K562 (cell line): ENCODE measurements at regions not wholly inside any gene's neighbourhood (a gene's known extent, or its start where the extent isn't known, plus 50 kb on each side); places are given as distances from the start of the nearest gene placed in this dataset.

Source experiments
- BMI1 ChIP-seq: fragments of 150-350 bp; IDR thresholded peaks from 2 replicates; pipeline ENCODE4 v1.6.1; 2014; ENCODE audit warnings: low read length
- HSF4 ChIP-seq: fragments of 250-450 bp; sonication (Bioruptor Pico); IDR thresholded peaks from 2 replicates; pipeline ENCODE4 v2.1.2; 2022; ENCODE audit warnings: mild to moderate bottlenecking, moderate library complexity, borderline replicate concordance
- MTF1 ChIP-seq: fragments of 250-450 bp; sonication (Bioruptor Pico); IDR thresholded peaks from 2 replicates; pipeline ENCODE4 v1.9.0; 2021; ENCODE audit warnings: moderate library complexity, mild to moderate bottlenecking, inconsistent platforms, borderline replicate concordance
- SNIP1 ChIP-seq: fragments of 450-650 bp; IDR thresholded peaks from 2 replicates; pipeline ENCODE4 v1.7.1; 2017; ENCODE audit warnings: low read depth, mild to moderate bottlenecking
- TBL1XR1 ChIP-seq, 2 experiments: IDR thresholded peaks; 2 replicates each; pipeline ENCODE4 v1.6.1; 2012; ENCODE audit warnings: improper control_type of control experiment in 2 of 2, low read length in 2 of 2, mild to moderate bottlenecking in 1 of 2
- ZC3H4 ChIP-seq: sonication (generic); formaldehyde crosslinking; IDR thresholded peaks from 2 replicates; pipeline ENCODE4 v1.9.0; 2021; ENCODE audit warnings: missing genetic modification reagents, borderline replicate concordance
- ZKSCAN8 ChIP-seq: fragments of 200-800 bp; sonication (Bioruptor generic); IDR thresholded peaks from 2 replicates; pipeline ENCODE4 v1.6.1; 2016; ENCODE audit warnings: missing genetic modification characterization, missing compliant biosample characterization
- ZNF134 ChIP-seq: fragments of 250-450 bp; sonication (Bioruptor Pico); conservative IDR thresholded peaks from 2 replicates; pipeline ENCODE4 v1.4.0; 2020
- ZNF3 ChIP-seq: fragments of 250-450 bp; sonication (Bioruptor Pico); IDR thresholded peaks from 2 replicates; pipeline ENCODE4 v1.5.0; 2021; ENCODE audit warnings: mild to moderate bottlenecking, moderate library complexity
- ZNF408 ChIP-seq: fragments of 250-450 bp; sonication (Bioruptor Pico); IDR thresholded peaks from 2 replicates; pipeline ENCODE4 v1.4.0; 2020; ENCODE audit warnings: low read depth, mild to moderate bottlenecking, moderate library complexity
- ZNF551 ChIP-seq: fragments of 250-450 bp; sonication (Bioruptor Pico); IDR thresholded peaks from 2 replicates; pipeline ENCODE4 v1.5.0; 2021; ENCODE audit warnings: mild to moderate bottlenecking, moderate library complexity
- ZNF764 ChIP-seq: fragments of 250-450 bp; sonication (Bioruptor Pico); IDR thresholded peaks from 2 replicates; pipeline ENCODE4 v1.4.0; 2020; ENCODE audit warnings: low read depth, mild to moderate bottlenecking, moderate library complexity
- TF ChIP-seq, protein P1 (sequence below): fragments of 250-450 bp; sonication (Bioruptor Pico); IDR thresholded peaks from 2 replicates; pipeline ENCODE4 v1.8.0; 2022; ENCODE audit warnings: moderate library complexity, mild to moderate bottlenecking, inconsistent platforms
- TF ChIP-seq, protein P2 (sequence below): sonication (generic); formaldehyde crosslinking; IDR thresholded peaks from 2 replicates; pipeline ENCODE4 v1.8.1; 2023; ENCODE audit warnings: mild to moderate bottlenecking, missing genetic modification reagents
- TF ChIP-seq, protein P3 (sequence below): fragments of 250-450 bp; sonication (Bioruptor Pico); IDR thresholded peaks from 2 replicates; pipeline ENCODE4 v1.4.0; 2020; ENCODE audit warnings: mild to moderate bottlenecking, moderate library complexity, borderline replicate concordance
- TF ChIP-seq, protein P4 (sequence below): sonication (generic); formaldehyde crosslinking; IDR thresholded peaks from 2 replicates; pipeline ENCODE4 v1.8.1; 2023; ENCODE audit warnings: mild to moderate bottlenecking, missing genetic modification reagents, moderate library complexity
- TF ChIP-seq, protein P5 (sequence below): sonication (generic); formaldehyde crosslinking; IDR thresholded peaks from 2 replicates; pipeline ENCODE4 v1.5.0; 2020; ENCODE audit warnings: missing genetic modification reagents
- TF ChIP-seq, protein P6 (sequence below): fragments of 250-450 bp; sonication (Bioruptor Pico); IDR thresholded peaks from 2 replicates; pipeline ENCODE4 v1.5.0; 2021

DNA sequence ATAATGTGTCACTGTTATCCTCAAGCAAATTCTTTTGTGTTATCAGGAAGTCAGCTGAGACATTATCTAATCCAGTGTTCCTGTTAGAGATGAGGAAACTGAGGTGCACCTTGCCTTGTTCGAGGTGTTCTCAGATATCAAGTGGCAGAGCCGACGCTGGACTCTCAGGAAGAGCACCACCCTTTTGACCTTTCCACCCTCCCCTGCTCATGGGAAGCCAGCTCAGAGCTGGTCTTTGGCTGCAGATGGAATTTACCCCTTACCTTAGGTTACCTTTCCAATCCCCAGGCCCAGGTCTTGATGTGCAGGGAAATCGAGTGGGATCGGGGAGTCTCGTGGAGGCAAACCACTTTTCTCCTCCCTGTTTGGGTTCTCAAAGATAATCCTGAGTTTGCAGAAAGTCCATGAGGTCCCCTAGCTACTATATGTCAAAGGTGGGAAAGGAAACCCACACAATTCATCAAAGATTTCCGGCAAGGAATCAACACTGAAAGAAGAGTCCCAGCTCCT is 62.9 kb upstream of the PIM1 start (continued):
- TF ChIP-seq ZNF408 (CRISPR knock-in tag) (no peak), ZC3H4 (CRISPR knock-in tag) (no peak), MTF1 (CRISPR knock-in tag) (peak; percentile 37; the same call in 1 of the 2 replicates), TBL1XR1 (IDR thresholded peaks at IDR 0.05; ENCODE audit: low read length in 2 of 2) (no peak), ZNF764 (no peak), ZNF551 (CRISPR knock-in tag) (no peak), ZNF134 (CRISPR knock-in tag) (no peak), SNIP1 (no peak), HSF4 (CRISPR knock-in tag) (0 out of 2 replicates have a peak, but pooled peaks have one; percentile 9), ZNF3 (no peak), ZKSCAN8 (CRISPR knock-in tag) (no peak), BMI1 (no peak)
- TF ChIP-seq, protein P1, sequence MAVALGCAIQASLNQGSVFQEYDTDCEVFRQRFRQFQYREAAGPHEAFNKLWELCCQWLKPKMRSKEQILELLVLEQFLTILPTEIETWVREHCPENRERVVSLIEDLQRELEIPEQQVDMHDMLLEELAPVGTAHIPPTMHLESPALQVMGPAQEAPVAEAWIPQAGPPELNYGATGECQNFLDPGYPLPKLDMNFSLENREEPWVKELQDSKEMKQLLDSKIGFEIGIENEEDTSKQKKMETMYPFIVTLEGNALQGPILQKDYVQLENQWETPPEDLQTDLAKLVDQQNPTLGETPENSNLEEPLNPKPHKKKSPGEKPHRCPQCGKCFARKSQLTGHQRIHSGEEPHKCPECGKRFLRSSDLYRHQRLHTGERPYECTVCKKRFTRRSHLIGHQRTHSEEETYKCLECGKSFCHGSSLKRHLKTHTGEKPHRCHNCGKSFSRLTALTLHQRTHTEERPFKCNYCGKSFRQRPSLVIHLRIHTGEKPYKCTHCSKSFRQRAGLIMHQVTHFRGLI (CRISPR knock-in tag): no peak
- TF ChIP-seq, protein P2, sequence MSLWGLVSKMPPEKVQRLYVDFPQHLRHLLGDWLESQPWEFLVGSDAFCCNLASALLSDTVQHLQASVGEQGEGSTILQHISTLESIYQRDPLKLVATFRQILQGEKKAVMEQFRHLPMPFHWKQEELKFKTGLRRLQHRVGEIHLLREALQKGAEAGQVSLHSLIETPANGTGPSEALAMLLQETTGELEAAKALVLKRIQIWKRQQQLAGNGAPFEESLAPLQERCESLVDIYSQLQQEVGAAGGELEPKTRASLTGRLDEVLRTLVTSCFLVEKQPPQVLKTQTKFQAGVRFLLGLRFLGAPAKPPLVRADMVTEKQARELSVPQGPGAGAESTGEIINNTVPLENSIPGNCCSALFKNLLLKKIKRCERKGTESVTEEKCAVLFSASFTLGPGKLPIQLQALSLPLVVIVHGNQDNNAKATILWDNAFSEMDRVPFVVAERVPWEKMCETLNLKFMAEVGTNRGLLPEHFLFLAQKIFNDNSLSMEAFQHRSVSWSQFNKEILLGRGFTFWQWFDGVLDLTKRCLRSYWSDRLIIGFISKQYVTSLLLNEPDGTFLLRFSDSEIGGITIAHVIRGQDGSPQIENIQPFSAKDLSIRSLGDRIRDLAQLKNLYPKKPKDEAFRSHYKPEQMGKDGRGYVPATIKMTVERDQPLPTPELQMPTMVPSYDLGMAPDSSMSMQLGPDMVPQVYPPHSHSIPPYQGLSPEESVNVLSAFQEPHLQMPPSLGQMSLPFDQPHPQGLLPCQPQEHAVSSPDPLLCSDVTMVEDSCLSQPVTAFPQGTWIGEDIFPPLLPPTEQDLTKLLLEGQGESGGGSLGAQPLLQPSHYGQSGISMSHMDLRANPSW (CRISPR knock-in tag): 0 out of 2 replicates have a peak, but pooled peaks have one; percentile 29
- TF ChIP-seq, protein P3, sequence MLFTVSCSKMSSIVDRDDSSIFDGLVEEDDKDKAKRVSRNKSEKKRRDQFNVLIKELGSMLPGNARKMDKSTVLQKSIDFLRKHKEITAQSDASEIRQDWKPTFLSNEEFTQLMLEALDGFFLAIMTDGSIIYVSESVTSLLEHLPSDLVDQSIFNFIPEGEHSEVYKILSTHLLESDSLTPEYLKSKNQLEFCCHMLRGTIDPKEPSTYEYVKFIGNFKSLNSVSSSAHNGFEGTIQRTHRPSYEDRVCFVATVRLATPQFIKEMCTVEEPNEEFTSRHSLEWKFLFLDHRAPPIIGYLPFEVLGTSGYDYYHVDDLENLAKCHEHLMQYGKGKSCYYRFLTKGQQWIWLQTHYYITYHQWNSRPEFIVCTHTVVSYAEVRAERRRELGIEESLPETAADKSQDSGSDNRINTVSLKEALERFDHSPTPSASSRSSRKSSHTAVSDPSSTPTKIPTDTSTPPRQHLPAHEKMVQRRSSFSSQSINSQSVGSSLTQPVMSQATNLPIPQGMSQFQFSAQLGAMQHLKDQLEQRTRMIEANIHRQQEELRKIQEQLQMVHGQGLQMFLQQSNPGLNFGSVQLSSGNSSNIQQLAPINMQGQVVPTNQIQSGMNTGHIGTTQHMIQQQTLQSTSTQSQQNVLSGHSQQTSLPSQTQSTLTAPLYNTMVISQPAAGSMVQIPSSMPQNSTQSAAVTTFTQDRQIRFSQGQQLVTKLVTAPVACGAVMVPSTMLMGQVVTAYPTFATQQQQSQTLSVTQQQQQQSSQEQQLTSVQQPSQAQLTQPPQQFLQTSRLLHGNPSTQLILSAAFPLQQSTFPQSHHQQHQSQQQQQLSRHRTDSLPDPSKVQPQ (CRISPR knock-in tag): 0 out of 2 replicates have a peak, but pooled peaks have one; percentile 42
- TF ChIP-seq, protein P4, sequence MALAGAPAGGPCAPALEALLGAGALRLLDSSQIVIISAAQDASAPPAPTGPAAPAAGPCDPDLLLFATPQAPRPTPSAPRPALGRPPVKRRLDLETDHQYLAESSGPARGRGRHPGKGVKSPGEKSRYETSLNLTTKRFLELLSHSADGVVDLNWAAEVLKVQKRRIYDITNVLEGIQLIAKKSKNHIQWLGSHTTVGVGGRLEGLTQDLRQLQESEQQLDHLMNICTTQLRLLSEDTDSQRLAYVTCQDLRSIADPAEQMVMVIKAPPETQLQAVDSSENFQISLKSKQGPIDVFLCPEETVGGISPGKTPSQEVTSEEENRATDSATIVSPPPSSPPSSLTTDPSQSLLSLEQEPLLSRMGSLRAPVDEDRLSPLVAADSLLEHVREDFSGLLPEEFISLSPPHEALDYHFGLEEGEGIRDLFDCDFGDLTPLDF (CRISPR knock-in tag): no peak
- TF ChIP-seq, protein P5, sequence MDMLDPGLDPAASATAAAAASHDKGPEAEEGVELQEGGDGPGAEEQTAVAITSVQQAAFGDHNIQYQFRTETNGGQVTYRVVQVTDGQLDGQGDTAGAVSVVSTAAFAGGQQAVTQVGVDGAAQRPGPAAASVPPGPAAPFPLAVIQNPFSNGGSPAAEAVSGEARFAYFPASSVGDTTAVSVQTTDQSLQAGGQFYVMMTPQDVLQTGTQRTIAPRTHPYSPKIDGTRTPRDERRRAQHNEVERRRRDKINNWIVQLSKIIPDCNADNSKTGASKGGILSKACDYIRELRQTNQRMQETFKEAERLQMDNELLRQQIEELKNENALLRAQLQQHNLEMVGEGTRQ (CRISPR knock-in tag): no peak
- TF ChIP-seq, protein P6, sequence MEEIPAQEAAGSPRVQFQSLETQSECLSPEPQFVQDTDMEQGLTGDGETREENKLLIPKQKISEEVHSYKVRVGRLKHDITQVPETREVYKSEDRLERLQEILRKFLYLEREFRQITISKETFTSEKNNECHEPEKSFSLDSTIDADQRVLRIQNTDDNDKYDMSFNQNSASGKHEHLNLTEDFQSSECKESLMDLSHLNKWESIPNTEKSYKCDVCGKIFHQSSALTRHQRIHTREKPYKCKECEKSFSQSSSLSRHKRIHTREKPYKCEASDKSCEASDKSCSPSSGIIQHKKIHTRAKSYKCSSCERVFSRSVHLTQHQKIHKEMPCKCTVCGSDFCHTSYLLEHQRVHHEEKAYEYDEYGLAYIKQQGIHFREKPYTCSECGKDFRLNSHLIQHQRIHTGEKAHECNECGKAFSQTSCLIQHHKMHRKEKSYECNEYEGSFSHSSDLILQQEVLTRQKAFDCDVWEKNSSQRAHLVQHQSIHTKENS (CRISPR knock-in tag): no peak
